Central memory CD4-positive, alpha-beta T cell (primary cell): ENCODE measurements at regions not wholly inside any gene's neighbourhood (a gene's known extent, or its start where the extent isn't known, plus 50 kb on each side); places are given as distances from the start of the nearest gene placed in this dataset.

Experiments used
- DNase-seq: peaks from one replicate; pipeline ENCODE4 v3.0.0; 2022

DNA sequence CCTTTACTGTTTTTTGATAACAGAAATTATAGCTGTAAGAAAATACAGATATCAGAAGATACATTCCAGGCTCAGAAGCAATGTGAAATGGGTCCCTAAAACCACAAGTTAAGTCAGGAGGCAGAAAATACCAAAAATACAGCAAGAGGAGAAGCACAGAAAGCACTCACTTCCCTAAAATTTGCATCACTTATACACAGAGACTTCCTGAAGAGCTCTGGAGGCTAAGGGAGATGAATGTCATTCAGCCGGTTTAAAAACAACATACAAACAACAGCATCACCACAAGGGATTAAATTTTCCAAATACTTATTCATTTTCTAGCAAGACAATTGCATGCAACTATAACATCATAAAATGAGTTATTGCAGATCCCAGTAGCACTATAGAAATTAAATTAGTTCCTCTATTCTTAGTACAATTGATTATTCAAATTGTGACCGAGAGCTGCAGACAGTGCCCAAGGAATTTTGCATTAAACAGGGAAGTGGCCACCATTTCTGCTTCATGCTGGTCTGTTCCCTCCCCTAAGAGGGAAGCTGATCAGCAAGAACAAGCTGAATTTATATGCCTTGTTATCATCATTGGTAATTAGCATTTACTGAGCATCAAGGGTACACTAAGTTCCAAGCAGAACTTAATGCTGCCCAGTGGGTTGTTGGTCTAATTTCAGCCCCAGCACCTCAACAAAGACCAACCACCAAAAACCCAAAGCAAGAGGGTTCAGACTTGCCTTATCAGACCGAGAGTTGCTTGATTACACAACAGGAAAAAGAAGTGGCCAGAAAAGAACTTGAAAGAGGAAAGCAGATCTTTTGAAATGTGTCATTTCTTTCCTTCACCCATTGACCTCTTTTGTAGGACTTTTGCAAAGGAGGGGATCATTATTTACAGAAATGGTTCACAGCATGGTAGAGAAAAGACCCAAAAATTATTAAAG lies 140.7 kb downstream of the KCTD12 start:
- DNase-seq: no peak

DNA sequence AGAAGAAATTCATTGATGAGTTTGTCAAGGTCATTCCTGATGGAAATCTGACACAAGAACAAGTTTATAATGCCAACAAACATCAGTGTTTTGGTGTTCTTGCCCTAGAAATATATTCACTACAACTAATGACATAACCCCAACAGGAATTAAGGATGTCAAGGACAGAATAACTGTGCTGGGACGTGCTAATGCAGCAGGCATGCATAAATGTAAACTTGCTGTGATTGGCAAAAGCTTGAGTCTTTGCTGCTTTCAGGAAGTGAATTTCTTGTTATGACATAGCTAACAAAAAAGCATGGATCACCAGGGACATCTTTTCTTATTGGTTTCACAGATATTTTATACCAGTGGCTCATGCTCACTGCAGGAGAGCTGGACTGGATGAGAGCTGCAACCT lies 144.6 kb downstream of the KCTD12 start:
- DNase-seq: no peak

DNA sequence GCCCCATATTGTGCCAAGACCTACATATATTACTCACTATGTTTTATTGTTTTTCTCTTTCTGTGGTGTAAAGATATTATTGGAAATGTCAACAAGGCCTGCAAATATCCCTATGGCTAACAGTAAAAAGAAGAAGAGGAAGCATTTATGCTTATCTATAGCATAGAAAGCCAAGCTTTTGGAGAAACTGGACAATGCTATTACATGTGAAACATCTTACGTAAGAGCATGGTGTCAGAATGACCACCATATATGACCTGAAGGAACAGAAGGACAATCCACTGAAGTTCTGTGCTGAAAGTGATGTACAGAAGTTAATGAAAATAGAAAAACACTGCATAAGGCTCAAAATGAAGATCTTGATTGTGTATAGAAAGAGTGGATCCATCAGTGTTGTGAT lies 145.2 kb downstream of the KCTD12 start:
- DNase-seq: no peak

DNA sequence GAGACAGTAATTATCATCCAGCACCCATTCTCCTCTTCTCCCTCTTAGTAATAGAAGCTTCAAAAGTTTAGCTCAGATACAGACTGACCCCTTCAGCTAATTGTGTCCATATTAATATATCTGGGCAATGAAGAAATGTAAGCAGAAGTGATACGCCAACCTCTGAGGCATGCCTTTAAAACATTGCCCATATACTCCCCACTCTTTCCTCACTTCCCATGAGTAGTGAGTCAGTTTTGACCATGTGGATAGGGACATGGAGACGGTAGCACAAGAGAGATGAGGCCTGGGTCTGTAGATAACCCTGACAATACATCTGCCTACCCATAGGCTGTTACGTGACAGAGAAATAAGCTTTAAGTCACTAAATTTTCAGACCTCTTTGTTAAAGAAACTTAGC lies 147.6 kb downstream of the KCTD12 start:
- no peak for DNase-seq

DNA sequence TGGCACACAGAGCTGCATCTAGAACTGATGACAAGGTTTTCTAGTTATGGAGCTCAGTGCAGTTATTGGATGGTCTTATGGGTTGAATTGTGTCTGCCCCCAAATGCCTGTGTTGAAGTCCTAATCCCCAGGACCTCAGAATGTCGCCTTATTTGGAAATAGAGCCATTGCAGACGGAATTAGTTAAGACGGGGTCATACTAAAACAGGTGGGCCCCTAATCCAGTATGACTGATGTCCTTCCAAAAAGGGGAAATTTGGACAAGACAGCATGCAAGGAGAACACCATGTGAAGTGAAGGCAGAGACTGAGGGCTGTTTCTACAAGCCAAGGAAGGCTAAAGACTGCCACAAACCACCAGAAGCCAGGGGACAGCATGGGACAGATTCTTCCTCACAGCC lies 148.7 kb downstream of the KCTD12 start:
- no peak for DNase-seq

DNA sequence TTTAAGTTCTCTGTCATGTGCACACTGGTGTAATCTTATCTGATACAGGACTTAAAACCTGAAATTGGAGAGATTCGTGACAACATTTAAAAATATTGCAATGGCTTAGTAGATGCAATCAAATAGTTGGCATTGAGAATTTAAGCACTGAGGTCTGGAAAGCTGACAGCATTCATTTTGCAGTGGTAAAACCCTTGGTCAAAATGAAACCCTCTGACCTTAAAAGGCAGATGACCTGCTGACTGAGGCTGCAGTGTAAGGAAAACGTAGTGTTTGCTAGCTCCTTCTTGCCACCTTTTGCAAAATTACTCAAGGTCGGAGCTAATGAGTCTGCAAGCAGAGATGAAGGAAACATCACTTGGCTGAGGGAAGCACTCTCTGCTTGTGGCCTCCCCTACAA lies 150.6 kb downstream of the KCTD12 start:
- no peak for DNase-seq

DNA sequence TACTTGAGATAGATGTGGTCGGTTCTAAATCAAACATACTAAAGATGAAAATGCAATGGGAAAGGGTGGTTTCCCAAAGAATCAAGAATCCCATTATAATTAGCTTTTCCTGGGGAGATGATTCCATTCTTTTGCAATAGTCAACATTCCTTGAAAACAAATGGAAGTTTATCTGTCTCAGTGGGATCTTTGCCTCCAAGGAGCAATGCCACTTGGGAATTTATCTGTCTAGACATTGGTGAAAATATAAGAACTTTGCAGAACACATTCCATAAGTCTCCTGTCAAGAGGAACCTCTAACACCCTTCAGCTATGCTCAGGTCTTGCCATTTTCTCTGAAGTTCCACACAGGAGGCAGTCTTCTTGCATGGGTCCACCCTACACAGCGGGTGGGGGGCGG lies 152.5 kb downstream of the KCTD12 start:
- no peak for DNase-seq

DNA sequence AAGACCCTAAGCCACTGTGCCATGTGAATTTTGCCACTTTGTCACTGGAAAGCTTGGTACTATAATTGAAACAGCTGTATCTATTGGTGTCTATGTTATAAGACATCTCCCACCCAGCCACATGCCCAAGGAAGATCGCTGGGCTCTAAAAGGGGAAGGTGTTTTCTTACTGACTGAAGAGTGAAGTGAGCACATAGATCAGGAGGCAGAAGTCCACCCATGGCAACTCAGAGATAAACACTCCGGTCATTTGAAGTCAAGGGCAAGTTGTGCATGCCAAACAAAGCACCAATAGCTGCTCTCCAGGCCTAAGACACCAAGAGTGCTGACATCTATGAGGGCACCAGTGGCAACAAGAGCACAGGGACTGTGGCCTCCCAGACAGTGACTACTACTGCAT lies 153.8 kb downstream of the KCTD12 start:
- DNase-seq: no peak

DNA sequence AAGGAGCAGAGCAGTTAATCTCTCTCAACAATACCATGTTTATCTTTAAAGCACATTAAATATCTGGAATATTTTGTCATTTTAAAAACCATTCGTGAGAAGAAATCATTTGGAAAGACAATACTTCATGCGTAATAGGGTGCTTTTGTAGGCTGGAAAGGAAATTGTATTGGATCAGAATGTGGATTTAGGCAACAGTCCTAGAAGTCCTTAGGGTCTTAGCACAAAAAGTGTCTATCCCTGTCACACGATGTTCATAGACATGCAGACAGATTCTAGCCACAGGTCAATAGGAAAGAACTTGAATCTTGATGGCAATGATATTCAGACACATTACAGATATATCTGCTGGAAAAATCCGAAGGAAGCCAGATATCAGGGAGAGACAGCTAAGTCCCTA lies 156.0 kb downstream of the KCTD12 start:
- DNase-seq: no peak

DNA sequence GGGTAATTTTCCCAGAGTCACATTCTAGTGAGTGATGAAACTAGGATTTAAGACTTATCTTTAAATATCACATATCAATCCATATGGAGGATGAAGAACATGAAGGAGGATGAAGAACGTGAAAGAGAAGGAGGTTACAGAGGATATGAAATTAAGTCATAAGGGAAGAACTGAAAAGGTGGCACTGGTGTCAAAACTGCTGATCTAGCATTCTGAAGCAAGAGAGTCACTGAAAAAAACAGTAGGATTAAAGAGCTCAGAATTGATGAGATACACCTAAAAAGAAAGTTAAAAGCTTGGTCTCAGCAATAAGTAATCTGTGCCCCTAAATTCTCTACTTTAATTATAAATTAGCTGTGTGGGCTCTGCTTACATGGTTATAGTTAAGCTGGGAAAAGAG lies 156.5 kb downstream of the KCTD12 start:
- no peak for DNase-seq

DNA sequence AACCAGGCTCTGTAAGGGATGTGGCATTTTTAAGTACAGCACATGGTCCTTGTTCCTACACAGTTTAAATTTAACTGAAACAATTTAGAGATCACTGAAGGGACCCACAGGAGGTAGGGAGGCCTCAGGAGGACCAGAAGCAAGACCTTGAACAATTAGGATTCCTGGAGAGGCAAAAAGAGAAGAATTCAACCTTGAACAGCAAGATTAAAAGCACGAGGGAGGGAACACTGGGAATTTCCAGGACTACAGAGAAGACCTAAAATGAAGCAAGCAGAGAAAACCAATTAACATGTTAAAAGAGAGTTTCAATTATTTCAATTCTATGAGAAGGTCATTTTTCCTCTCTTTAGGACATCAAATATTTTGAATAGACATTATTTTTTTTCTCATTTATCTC lies 160.3 kb downstream of the KCTD12 start:
- no peak for DNase-seq

DNA sequence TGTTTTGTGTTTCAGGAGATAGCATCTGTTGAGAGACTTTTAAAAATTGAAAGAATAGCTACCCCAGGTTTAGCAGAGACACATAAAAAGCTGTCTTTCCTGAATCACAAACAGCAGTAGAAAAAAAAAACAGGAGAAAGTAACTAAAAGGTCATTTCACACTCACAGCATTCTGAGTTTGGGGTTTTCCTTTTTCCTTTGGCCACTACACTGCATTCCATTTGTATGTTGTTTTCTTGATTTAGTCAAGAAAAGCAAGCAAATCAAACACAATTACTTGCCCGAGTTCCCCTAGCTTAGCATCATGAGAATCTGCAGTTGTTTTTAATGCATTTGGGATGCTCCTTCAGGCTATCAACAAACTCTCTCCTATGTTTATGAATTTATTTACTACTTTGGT lies 161.0 kb downstream of the KCTD12 start:
- no peak for DNase-seq

DNA sequence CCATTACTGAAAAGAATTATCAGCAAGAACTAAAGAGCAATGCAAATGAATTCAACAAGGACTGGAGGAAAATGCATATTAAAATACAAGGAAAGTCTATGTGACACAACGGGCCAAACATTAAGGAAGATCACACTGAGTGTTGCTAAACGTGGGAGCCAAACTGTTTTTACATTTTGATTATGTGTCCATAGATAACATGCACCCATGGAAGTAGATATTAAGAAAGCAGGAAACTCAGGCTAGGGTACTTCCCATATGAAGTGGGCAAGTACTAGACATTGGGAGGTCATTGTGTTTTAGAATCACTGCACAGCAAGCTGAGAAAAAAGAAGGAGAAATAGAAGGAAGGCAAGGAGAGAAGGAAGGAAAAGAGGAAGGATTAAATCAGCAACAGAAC lies 161.8 kb downstream of the KCTD12 start:
- DNase-seq: no peak

DNA sequence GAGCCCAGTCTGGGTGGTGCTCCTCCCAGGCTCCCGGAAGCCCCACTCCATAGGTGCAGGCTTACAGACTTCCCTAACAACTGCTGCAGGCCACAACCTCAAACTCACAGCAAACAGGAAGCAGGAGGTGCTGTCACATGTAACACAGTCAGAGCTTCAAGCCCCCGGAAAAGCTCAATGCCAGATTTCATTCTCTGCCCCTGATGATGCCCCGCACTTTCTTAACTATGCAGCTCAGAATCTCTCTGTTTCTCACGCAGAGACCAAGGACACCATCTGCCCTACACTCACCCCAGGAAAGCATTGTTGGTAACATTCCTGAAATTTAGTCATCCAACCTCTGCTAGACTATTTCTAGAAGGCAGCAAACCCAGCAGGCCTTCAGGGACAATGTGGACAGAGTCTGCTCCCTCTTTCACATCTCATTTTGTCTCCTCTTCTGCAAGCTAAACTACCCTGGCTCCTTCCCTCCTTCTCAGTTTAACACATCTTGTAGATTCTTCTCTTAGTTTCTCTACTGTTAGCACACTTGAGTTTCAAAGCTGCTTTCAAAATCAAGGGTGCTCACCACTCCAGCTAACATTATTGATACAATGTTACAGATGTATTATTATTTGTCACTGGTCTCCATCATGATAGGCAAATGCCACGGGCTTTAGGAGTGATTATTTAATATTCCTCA lies 162.5 kb downstream of the KCTD12 start:
- DNase-seq: no peak

DNA sequence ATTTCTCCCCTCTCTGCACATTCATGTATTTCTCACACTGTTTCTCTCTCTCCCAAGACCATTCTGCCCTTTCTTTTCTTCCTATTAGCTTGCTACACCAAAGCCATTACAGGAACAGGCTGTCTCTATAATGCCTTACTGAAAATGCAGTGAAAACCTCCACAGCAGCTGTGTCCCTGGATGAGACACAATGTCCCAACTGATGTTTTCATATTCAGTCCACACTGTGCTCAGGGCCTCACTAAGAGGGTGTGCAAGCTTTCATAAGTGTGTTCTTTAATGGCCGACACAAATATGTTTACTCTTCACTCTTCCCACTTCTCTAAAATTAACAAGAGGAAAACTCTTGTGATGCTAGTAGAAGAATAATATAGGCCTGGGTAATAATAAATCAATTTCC lies 163.4 kb downstream of the KCTD12 start:
- DNase-seq: no peak

DNA sequence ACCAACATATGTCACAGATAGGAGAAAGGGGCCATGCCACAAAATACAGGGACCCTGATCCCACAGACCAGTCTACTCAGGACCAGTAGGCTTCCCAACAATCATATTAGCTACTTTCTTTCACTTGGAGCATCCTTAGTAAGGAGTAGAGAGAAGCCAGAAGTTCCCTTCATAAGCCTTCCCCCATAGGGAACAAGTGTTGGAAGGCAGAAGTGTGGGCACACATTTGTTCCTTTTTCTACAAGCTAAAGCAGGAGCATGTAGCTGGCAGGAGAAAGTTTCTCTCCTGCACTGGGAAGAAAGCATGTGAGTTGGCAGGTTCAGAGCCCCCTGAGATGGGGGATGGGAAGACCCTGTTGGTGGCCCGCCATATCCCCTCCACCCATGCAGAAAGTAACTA lies 165.4 kb downstream of the KCTD12 start:
- DNase-seq: no peak

DNA sequence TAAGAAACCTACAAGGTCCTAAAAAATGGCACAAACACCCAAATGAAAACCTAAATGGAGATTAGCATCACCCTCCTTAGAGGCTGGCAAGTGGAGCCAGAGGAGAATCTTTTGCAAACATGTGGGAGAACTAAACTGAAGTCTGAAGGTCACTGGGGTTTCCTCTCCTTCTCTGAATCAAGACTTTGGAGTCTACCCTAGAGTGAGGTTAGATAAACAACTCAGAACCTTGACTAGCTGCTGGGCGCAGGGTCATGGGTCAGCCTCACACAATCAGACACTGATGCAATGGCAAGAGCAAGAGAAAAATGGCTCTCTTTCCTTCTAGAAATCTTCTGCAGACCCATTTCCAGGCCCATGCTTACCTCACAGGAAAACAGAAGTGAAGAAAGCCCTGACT lies 165.8 kb downstream of the KCTD12 start:
- no peak for DNase-seq

DNA sequence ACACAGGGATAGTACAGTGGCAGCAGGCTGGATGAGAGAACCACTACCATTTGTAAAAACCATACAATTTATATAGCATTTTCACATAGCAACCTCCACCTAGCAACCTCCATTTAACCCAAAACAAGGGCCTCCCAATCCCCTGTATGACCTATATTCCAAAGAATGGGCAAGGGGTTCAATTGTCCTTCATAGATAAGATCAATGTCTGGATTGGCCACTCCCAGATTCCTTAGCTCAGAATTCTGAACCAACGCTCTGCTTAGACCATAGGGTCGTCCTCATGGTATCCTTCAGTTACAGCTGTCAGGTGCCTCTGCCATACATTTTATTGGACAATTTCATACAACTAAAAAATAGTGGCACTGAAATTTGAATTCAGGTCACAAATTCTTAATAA lies 166.2 kb downstream of the KCTD12 start:
- DNase-seq: no peak

DNA sequence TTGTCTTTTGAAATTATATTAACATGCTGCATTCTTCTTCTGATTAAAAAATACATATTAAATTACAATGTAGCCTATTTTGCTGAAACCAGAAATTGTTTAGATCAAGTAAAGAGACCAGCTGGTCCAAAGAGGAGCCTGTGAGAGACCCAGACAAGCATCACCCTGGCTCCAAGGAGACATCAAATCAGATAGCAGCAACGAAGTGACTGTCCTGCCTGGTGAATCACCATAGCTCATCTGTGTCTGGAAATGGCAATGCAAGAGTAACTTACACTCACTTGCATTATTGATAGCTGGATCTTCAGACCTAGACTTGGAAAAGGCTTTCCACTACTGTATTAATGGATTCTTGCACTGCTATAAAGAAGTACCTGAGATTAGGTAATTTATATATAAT lies 169.1 kb downstream of the KCTD12 start:
- DNase-seq: no peak

DNA sequence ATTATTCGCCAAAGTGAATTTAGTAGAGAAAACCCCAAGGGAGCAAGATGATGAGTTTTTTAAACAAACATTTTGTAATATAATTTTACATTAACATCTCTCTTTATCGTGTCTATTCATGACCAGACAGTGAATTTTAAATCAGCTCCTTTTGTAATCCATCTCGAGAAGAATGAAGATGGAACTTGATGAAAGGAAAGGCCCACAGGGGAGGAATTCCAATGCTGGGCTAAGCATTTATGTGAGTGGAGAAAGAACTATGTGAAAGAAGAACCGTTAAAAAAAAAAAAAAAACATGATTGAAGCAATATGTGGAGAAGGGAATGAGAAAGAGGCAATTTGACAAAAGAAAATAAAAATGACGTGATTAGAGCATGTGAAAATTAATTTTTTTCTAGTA lies 170.6 kb downstream of the KCTD12 start:
- DNase-seq: no peak

DNA sequence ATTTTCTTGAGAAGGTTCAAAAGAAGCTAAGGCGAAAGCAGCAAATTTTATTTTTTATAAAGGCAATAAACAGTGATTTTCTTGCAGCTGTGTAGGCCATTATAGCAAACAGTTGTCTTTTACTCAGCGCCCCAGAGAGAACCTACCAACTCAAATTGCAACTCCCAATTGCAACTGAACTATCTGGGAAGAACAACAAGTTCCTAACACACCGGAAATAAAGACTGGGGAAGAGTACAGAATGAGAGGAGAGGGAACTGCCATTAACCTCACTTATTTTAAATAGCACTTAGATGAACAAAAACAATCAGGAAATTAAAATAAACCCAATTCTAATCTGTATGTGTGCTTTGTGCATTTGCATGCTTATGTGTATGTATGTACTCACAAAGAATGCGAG lies 171.1 kb downstream of the KCTD12 start:
- DNase-seq: no peak

DNA sequence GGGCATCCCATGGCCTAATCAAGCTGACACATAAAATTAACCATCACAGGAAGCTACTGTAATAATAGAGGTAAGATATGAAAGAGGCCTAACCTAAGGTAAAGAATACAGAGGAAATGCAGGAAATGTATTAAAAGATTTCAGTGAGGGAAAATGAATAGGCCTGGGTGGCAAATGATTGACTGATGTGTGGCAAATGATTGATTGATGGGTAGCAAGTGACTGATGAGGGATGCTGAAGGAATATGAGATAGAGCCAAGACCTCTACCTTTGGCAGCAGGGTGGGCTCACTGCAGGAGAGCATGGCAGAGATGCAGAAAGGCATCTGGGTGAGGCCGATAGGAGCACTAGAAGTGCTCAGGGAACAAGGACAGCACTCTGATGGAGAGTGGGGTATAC lies 172.9 kb downstream of the KCTD12 start:
- no peak for DNase-seq

DNA sequence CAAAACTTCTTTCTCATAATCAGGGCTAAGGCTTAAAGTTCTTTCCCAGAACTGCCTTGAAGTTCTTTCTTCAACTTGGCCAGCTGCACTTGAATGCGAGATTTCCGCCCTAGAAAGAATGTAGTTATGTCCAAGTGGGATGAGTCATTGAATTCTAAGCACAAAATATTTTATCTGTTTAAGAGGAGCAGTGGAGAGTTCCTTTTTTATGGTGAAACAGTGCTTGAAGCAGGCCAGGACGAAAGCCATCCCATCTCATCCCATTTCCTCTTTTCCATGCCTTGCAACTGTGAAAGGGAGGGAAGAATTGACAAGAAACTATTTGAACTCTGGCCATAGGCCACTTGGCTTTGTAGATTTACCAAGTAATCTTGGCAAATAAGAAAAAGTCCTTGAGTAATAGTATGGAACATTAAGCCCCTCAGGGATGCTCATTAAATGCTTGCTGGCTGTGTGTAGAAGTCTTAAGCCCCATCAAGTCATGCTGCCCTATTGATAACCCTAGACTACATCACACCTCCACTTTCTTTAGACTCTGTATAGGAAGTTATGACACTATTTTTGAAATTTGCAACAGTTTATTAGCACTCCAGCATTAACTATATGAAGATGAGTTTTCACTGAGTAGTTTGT lies 174.5 kb downstream of the KCTD12 start:
- no peak for DNase-seq

DNA sequence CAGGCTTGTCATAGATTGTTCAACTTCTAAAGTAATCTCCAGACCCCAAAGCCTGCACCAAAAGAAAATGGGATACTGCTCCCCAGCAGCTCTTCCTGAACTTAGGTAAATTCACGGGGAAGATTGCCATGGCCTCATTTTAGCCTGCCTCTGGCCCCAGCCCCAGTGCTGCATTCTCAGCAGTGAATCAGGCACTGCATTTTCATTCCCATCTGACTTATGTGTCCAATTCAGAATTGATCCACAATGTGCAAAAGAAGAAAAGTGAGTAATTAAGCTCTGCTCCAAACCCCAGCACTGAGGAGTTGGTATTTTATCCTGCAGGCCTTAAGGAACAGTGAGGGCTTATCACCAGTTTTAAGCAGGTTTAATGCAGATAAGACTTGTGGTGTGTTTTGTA lies 176.4 kb downstream of the KCTD12 start:
- DNase-seq: no peak
